ENCODE measurements at regions not wholly inside any gene's neighbourhood (a gene's known extent, or its start where the extent isn't known, plus 50 kb on each side); places are given as distances from the start of the nearest gene placed in this dataset.
"Not testable (repeated sequence)": the region's sequence is repeated elsewhere in the genome, so short reads cannot be mapped to it uniquely, and the experiment has no call there.

GRCh38 chr10:28479927-28480627 lies 52.8 kb upstream of the WAC start:
- no peak overlapping the region for H3K4me3 ChIP-seq (ENCODE audit: low read depth, low read length)
- no peak for DNase-seq (ENCODE audit: low read depth)
- TF ChIP-seq, protein P1, sequence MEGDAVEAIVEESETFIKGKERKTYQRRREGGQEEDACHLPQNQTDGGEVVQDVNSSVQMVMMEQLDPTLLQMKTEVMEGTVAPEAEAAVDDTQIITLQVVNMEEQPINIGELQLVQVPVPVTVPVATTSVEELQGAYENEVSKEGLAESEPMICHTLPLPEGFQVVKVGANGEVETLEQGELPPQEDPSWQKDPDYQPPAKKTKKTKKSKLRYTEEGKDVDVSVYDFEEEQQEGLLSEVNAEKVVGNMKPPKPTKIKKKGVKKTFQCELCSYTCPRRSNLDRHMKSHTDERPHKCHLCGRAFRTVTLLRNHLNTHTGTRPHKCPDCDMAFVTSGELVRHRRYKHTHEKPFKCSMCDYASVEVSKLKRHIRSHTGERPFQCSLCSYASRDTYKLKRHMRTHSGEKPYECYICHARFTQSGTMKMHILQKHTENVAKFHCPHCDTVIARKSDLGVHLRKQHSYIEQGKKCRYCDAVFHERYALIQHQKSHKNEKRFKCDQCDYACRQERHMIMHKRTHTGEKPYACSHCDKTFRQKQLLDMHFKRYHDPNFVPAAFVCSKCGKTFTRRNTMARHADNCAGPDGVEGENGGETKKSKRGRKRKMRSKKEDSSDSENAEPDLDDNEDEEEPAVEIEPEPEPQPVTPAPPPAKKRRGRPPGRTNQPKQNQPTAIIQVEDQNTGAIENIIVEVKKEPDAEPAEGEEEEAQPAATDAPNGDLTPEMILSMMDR (IDR thresholded peaks at IDR 0.05; ENCODE audit: low read depth, low read length, missing control alignments): no peak
- in situ Hi-C loops (cut with HindIII; ENCODE audit: low sequenced_read_pairs): no loop called here

DNA sequence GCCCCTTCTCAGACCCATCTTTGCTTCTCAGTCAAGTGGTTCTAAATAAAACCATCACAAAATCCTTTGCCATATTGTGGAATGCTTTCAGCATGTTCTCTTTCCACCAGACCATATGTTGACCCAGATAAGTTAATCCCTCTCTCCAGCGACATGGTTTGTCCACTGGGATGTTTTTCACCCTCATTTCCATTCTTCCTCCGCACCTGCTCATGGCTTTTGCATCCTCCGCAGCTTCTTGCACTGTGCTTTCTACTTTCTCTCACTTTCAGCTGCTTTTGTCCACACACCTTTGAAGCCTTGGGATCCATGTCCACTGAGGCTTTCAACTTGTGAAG lies 52.3 kb upstream of the WAC start:
- no peak overlapping the region for H3K4me3 ChIP-seq (ENCODE audit: low read depth, low read length)
- TF ChIP-seq, protein P1 (IDR thresholded peaks at IDR 0.05; ENCODE audit: low read depth, low read length, missing control alignments): no peak
- in situ Hi-C loops (cut with HindIII; ENCODE audit: low sequenced_read_pairs): no loop called here
- DNase-seq (ENCODE audit: low read depth): no peak

- H3K4me3 ChIP-seq (ENCODE audit: low read depth, low read length); in situ Hi-C loops (cut with HindIII; ENCODE audit: low sequenced_read_pairs); DNase-seq (ENCODE audit: low read depth): not testable (repeated sequence)
Observed at GRCh38 chr10:28481346-28481745, 51.6 kb upstream of the WAC start.

DNA sequence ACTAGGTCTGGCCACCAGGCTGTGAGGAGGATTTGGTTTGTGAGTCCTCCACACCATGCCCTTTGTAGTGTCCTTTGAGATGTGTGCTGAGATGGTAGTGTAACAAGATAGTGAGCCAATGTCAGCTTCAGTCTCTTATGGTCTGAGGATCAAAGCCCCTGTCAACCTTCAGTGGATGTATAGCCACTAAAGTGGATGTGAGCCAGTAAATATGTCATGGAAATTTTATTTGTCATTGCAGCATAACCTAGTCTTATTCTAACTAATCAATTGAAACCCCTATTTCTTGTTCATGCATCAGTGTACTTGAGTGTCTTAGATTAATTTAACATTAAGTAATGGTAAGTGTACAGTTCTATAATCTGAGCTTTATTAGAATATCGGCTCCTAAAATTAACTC lies 51.0 kb upstream of the WAC start:
- H3K4me3 ChIP-seq (ENCODE audit: low read depth, low read length): no peak overlapping the region
- TF ChIP-seq, protein P1 (IDR thresholded peaks at IDR 0.05; ENCODE audit: low read depth, low read length, missing control alignments): no peak
- no peak for DNase-seq (ENCODE audit: low read depth)
- in situ Hi-C loops (cut with HindIII; ENCODE audit: low sequenced_read_pairs): no loop called here

Measured in astrocyte of the cerebellum (primary cell).